Activated CD4-positive, alpha-beta T cell treated with anti-CD3 and anti-CD28 coated beads, Interleukin-2, amount 10 ng/mL, durations not matched to agents 7 days and 5 days (primary cell): ENCODE measurements at regions not wholly inside any gene's neighbourhood (a gene's known extent, or its start where the extent isn't known, plus 50 kb on each side); places are given as distances from the start of the nearest gene placed in this dataset.
"Not testable (repeated sequence)": the region's sequence is repeated elsewhere in the genome, so short reads cannot be mapped to it uniquely, and the experiment has no call there.

Source experiments
- CTCF ChIA-PET: fragments of 350-600 bp; sonication (Branson Sonifier 250); formaldehyde crosslinking; loops from one replicate; lab custom pipeline; 2021; ENCODE audit warnings: antibody characterized with exemption; lab: Charles Lee
- POLR2A ChIA-PET: fragments of 350-600 bp; sonication (Branson Sonifier 250); formaldehyde crosslinking; loops from one replicate; lab custom pipeline; 2021; ENCODE audit warnings: antibody characterized with exemption; lab: Charles Lee
- DNase-seq: peaks from one replicate; pipeline ENCODE4 v3.0.0-alpha.2; 2020
- H3K27ac Mint-ChIP-seq: one replicate; pipeline ENCODE4 v1.8.0; 2021; ENCODE audit warnings: mild to moderate bottlenecking, moderate library complexity, mixed read lengths
- H3K27me3 Mint-ChIP-seq: one replicate; pipeline ENCODE4 v1.8.0; 2021; ENCODE audit warnings: mixed read lengths
- H3K36me3 Mint-ChIP-seq: one replicate; pipeline ENCODE4 v1.8.0; 2021; ENCODE audit warnings: low read depth, mixed read lengths
- H3K4me1 Mint-ChIP-seq: one replicate; pipeline ENCODE4 v1.8.0; 2021; ENCODE audit warnings: mixed read lengths
- H3K4me3 Mint-ChIP-seq: one replicate; pipeline ENCODE4 v1.8.0; 2021; ENCODE audit warnings: mild to moderate bottlenecking, moderate library complexity, mixed read lengths
- H3K9me3 Mint-ChIP-seq: one replicate; pipeline ENCODE4 v1.8.0; 2021; ENCODE audit warnings: mixed read lengths

- Mint-ChIP-seq H3K36me3 (no peaks in the 10 kb centered on the region), H3K27ac (no peak overlapping the region), H3K27me3 (peaks cover 26% of the 10 kb centered on the region), H3K9me3 (no peaks in the 10 kb centered on the region), H3K4me1 (no peaks in the 10 kb centered on the region), H3K4me3 (no peak overlapping the region)
- DNase-seq: no peak
- ChIA-PET CTCF (interaction anchor here (1.0 kb wide), 1 partner anchor 14 kb away, joined by 3 read pairs; no protein-coding TSS in a partner anchor), POLR2A (no interaction called here)
Observed at GRCh38 chr18:8996771-8997432, 105.6 kb upstream of the NDUFV2 start.

GRCh38 chr18:8997634-8998033, 104.9 kb upstream of the NDUFV2 start:
- ChIA-PET POLR2A (no interaction called here), CTCF (no interaction called here)
- Mint-ChIP-seq H3K27ac (no peak overlapping the region), H3K36me3 (no peaks in the 10 kb centered on the region), H3K9me3 (peaks cover 2% of the 10 kb centered on the region), H3K27me3 (peaks cover 33% of the 10 kb centered on the region), H3K4me3 (no peak overlapping the region), H3K4me1 (no peaks in the 10 kb centered on the region)
- DNase-seq: no peak

- Mint-ChIP-seq H3K4me3 (no peak overlapping the region), H3K9me3 (peaks cover 6% of the 10 kb centered on the region), H3K27me3 (peaks cover 34% of the 10 kb centered on the region), H3K36me3 (no peaks in the 10 kb centered on the region), H3K4me1 (no peaks in the 10 kb centered on the region), H3K27ac (no peak overlapping the region)
- CTCF ChIA-PET: interaction anchor here (0.7 to 1.2 kb wide), 2 partner anchors 11 to 302 kb away, joined by 3 read pairs; no protein-coding TSS in a partner anchor
- DNase-seq: no peak
- POLR2A ChIA-PET: no interaction called here
Observed at GRCh38 chr18:8998481-8999217, 103.8 kb upstream of the NDUFV2 start.

DNA sequence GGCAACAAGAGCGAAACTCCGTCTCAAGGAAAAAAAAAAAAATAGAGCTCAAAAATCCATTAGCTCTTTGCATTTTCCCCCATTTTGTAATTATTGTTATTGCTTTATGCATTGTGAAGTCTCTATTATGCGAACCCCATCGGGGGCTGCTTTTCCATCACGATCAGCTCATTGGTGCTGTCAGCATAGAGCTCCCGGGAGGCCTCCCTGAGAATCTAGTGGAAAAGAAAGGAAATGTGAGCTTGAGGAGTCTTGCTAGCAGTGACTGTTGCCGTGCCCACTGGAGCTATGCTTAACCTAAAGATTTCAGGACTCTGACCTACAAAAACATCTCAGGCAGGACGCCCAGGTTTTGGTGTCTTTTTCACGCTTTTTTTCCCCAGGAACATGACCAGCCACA, 102.6 kb upstream of the NDUFV2 start:
- no peak for DNase-seq
- POLR2A ChIA-PET: no interaction called here
- no peaks in the 10 kb centered on the region for H3K4me1 Mint-ChIP-seq
- CTCF ChIA-PET: interaction anchor here (1.2 to 1.6 kb wide), 2 partner anchors 12 to 303 kb away, joined by 3 to 5 read pairs; no protein-coding TSS in a partner anchor
- H3K4me3 Mint-ChIP-seq: no peak overlapping the region
- H3K27me3 Mint-ChIP-seq: peaks cover 34% of the 10 kb centered on the region
- no peaks in the 10 kb centered on the region for H3K36me3 Mint-ChIP-seq
- no peak overlapping the region for H3K27ac Mint-ChIP-seq
- peaks cover 6% of the 10 kb centered on the region for H3K9me3 Mint-ChIP-seq

DNA sequence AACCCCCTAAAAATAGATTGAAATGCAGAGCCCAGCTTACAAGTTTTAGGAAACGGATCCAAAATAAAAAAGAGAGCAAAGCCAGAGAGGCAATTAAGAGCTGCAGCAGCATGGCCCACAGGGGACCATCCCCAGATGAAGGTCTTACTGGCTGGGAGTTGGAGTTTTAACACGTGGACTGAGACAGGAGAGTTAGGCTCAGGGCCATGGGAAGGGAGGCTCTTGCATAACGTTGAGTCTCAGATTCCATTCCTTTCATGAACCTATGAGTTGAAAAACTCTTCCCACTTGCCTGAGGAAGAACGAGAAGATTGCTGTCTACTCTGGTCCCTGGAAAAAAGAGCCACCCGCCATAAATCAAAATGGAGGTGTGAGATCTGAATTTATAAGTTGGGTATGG, 101.8 kb upstream of the NDUFV2 start:
- H3K36me3 Mint-ChIP-seq: no peaks in the 10 kb centered on the region
- POLR2A ChIA-PET: no interaction called here
- no peaks in the 10 kb centered on the region for H3K4me1 Mint-ChIP-seq
- CTCF ChIA-PET: interaction anchor here (1.6 kb wide), 1 partner anchor 13 kb away, joined by 5 read pairs; no protein-coding TSS in a partner anchor
- no peak for DNase-seq
- peaks cover 34% of the 10 kb centered on the region for H3K27me3 Mint-ChIP-seq
- H3K9me3 Mint-ChIP-seq: peaks cover 6% of the 10 kb centered on the region
- no peak overlapping the region for H3K27ac Mint-ChIP-seq
- no peak overlapping the region for H3K4me3 Mint-ChIP-seq

GRCh38 chr18:9001209-9001608, 101.3 kb upstream of the NDUFV2 start:
- H3K27me3 Mint-ChIP-seq: peaks cover 32% of the 10 kb centered on the region
- no peak overlapping the region for H3K4me3 Mint-ChIP-seq
- H3K36me3 Mint-ChIP-seq: no peaks in the 10 kb centered on the region
- peaks cover 6% of the 10 kb centered on the region for H3K9me3 Mint-ChIP-seq
- H3K4me1 Mint-ChIP-seq: no peaks in the 10 kb centered on the region
- CTCF ChIA-PET: no interaction called here
- H3K27ac Mint-ChIP-seq: no peak overlapping the region
- POLR2A ChIA-PET: no interaction called here
- DNase-seq: no peak

GRCh38 chr18:9003406-9004100, 98.9 kb upstream of the NDUFV2 start:
- POLR2A ChIA-PET: no interaction called here
- H3K27me3 Mint-ChIP-seq: peaks cover 33% of the 10 kb centered on the region
- no peak for DNase-seq
- H3K27ac Mint-ChIP-seq: no peak overlapping the region
- H3K9me3 Mint-ChIP-seq: peaks cover 10% of the 10 kb centered on the region
- H3K4me3 Mint-ChIP-seq: no peak overlapping the region
- H3K36me3 Mint-ChIP-seq: no peaks in the 10 kb centered on the region
- no peaks in the 10 kb centered on the region for H3K4me1 Mint-ChIP-seq
- CTCF ChIA-PET: no interaction called here

GRCh38 chr18:9004308-9004707, 98.2 kb upstream of the NDUFV2 start:
- H3K4me1 Mint-ChIP-seq, H3K36me3 Mint-ChIP-seq, DNase-seq, H3K27ac Mint-ChIP-seq, H3K4me3 Mint-ChIP-seq, H3K9me3 Mint-ChIP-seq, POLR2A ChIA-PET: not testable (repeated sequence)
- CTCF ChIA-PET: interaction anchor here (0.6 to 1.6 kb wide), 2 partner anchors 15 to 16 kb away, joined by 4 read pairs; no protein-coding TSS in a partner anchor
- H3K27me3 Mint-ChIP-seq: peaks cover 27% of the 10 kb centered on the region

GRCh38 chr18:9007700-9008099, 94.8 kb upstream of the NDUFV2 start:
- H3K9me3 Mint-ChIP-seq, H3K36me3 Mint-ChIP-seq, H3K4me1 Mint-ChIP-seq, H3K27ac Mint-ChIP-seq, DNase-seq, POLR2A ChIA-PET, CTCF ChIA-PET, H3K4me3 Mint-ChIP-seq: not testable (repeated sequence)
- peaks cover 12% of the 10 kb centered on the region for H3K27me3 Mint-ChIP-seq

- no peaks in the 10 kb centered on the region for H3K36me3 Mint-ChIP-seq
- peaks cover 7% of the 10 kb centered on the region for H3K9me3 Mint-ChIP-seq
- H3K4me1 Mint-ChIP-seq: no peaks in the 10 kb centered on the region
- H3K27ac Mint-ChIP-seq: no peak overlapping the region
- POLR2A ChIA-PET: no interaction called here
- no peak overlapping the region for H3K4me3 Mint-ChIP-seq
- CTCF ChIA-PET: interaction anchor here (1.1 kb wide), 1 partner anchor 568 kb away, joined by 4 read pairs; no protein-coding TSS in a partner anchor
- DNase-seq: no peak
- peaks cover 9% of the 10 kb centered on the region for H3K27me3 Mint-ChIP-seq
Observed at GRCh38 chr18:9008200-9008708, 94.2 kb upstream of the NDUFV2 start.

GRCh38 chr18:9008709-9009635, 93.5 kb upstream of the NDUFV2 start:
- Mint-ChIP-seq H3K4me1 (no peaks in the 10 kb centered on the region), H3K4me3 (no peak overlapping the region), H3K27ac (no peak overlapping the region), H3K36me3 (no peaks in the 10 kb centered on the region), H3K27me3 (peaks cover 6% of the 10 kb centered on the region), H3K9me3 (peaks cover 3% of the 10 kb centered on the region)
- ChIA-PET CTCF (interaction anchor here (0.6 to 1.1 kb wide), 3 partner anchors 10 to 567 kb away, joined by 3 to 4 read pairs (median 3); no protein-coding TSS in a partner anchor), POLR2A (no interaction called here)
- DNase-seq: no peak
